ENCODE measurements at regions not wholly inside any gene's neighbourhood (a gene's known extent, or its start where the extent isn't known, plus 50 kb on each side); places are given as distances from the start of the nearest gene placed in this dataset.

DNA sequence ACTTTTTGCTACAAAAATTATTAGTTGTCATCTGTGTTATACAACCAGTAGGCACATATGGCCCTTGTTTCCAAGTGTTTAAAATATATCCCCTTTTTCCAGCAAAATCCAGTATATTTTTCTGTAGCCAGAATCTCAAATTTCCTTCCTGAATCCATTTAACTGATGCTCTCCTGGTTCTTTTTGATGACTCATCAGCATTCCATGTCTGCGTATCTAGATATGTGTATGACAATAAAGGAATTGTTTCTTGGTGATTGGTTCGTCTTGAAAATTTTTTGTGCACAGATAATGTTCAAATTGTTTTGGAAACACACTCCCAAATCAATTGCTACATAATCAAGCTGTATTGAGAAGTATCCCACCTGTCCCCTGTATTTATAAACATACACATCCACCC lies 98.3 kb downstream of the ITM2A start:
- TF ChIP-seq CREB1 (IDR thresholded peaks at IDR 0.05; ENCODE audit: low read depth) (no peak), TEAD4 (IDR thresholded peaks at IDR 0.05) (no peak), EP300 (IDR thresholded peaks at IDR 0.05; ENCODE audit: borderline replicate concordance) (no peak), RAD21 (IDR thresholded peaks at IDR 0.05; ENCODE audit: low read depth) (no peak), TAF1 (IDR thresholded peaks at IDR 0.05; ENCODE audit: low read depth) (no peak), FOXM1 (IDR thresholded peaks at IDR 0.05; ENCODE audit: borderline replicate concordance, low read depth) (no peak), YY1 (IDR thresholded peaks at IDR 0.05; ENCODE audit: low read depth) (no peak), NFIC (IDR thresholded peaks at IDR 0.05) (no peak)
- TF ChIP-seq, protein P1, sequence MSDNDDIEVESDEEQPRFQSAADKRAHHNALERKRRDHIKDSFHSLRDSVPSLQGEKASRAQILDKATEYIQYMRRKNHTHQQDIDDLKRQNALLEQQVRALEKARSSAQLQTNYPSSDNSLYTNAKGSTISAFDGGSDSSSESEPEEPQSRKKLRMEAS (IDR thresholded peaks at IDR 0.05), result no peak
- TF ChIP-seq, protein P2, sequence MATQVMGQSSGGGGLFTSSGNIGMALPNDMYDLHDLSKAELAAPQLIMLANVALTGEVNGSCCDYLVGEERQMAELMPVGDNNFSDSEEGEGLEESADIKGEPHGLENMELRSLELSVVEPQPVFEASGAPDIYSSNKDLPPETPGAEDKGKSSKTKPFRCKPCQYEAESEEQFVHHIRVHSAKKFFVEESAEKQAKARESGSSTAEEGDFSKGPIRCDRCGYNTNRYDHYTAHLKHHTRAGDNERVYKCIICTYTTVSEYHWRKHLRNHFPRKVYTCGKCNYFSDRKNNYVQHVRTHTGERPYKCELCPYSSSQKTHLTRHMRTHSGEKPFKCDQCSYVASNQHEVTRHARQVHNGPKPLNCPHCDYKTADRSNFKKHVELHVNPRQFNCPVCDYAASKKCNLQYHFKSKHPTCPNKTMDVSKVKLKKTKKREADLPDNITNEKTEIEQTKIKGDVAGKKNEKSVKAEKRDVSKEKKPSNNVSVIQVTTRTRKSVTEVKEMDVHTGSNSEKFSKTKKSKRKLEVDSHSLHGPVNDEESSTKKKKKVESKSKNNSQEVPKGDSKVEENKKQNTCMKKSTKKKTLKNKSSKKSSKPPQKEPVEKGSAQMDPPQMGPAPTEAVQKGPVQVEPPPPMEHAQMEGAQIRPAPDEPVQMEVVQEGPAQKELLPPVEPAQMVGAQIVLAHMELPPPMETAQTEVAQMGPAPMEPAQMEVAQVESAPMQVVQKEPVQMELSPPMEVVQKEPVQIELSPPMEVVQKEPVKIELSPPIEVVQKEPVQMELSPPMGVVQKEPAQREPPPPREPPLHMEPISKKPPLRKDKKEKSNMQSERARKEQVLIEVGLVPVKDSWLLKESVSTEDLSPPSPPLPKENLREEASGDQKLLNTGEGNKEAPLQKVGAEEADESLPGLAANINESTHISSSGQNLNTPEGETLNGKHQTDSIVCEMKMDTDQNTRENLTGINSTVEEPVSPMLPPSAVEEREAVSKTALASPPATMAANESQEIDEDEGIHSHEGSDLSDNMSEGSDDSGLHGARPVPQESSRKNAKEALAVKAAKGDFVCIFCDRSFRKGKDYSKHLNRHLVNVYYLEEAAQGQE (IDR thresholded peaks at IDR 0.05; ENCODE audit: low read depth), result no peak

All from Ishikawa (cell line).